GM21528 (cell line): ENCODE measurements at regions not wholly inside any gene's neighbourhood (a gene's known extent, or its start where the extent isn't known, plus 50 kb on each side); places are given as distances from the start of the nearest gene placed in this dataset.
"Not testable (repeated sequence)": the region's sequence is repeated elsewhere in the genome, so short reads cannot be mapped to it uniquely, and the experiment has no call there.

Source experiments
- ATAC-seq: cut with Tn5 transposase; IDR thresholded peaks from one replicate; pipeline ENCODE4 v1.9.1; 2021; ENCODE audit warnings: mild to moderate bottlenecking, moderate library complexity; ENCODE audit not compliant: unreplicated experiment, low FRiP score

GRCh38 chr20:48049171-48049570 is 263.9 kb upstream of the SULF2 start:
- ATAC-seq: no peak

GRCh38 chr20:48047447-48047846 is 262.2 kb upstream of the SULF2 start:
- ATAC-seq: no peak

- ATAC-seq: no peak
Measured at GRCh38 chr20:48042628-48043027, 257.3 kb upstream of the SULF2 start.

- no peak for ATAC-seq
Measured at GRCh38 chr20:48041078-48041780, 255.9 kb upstream of the SULF2 start.

- ATAC-seq: no peak
Measured at GRCh38 chr20:48040491-48040890, 255.2 kb upstream of the SULF2 start.

- no peak for ATAC-seq
Measured at GRCh38 chr20:48040051-48040450, 254.8 kb upstream of the SULF2 start.

- no peak for ATAC-seq
Measured at GRCh38 chr20:48039514-48039913, 254.2 kb upstream of the SULF2 start.

GRCh38 chr20:48038713-48039112 is 253.4 kb upstream of the SULF2 start:
- no peak for ATAC-seq

- ATAC-seq: not testable (repeated sequence)
Measured at GRCh38 chr20:48037798-48038197, 252.5 kb upstream of the SULF2 start.

- ATAC-seq: no peak
Measured at GRCh38 chr20:48035961-48036731, 250.9 kb upstream of the SULF2 start.

GRCh38 chr20:48034751-48035150 is 249.5 kb upstream of the SULF2 start:
- ATAC-seq: no peak

- not testable (repeated sequence) for ATAC-seq
Measured at GRCh38 chr20:48033005-48033404, 247.7 kb upstream of the SULF2 start.

- ATAC-seq: no peak
Measured at GRCh38 chr20:48031122-48031521, 245.8 kb upstream of the SULF2 start.

- ATAC-seq: no peak
Measured at GRCh38 chr20:48026981-48027592, 241.8 kb upstream of the SULF2 start.

- no peak for ATAC-seq
Measured at GRCh38 chr20:48025661-48026060, 240.4 kb upstream of the SULF2 start.

GRCh38 chr20:48025051-48025515 is 239.8 kb upstream of the SULF2 start:
- ATAC-seq: no peak

GRCh38 chr20:48024539-48024938 is 239.3 kb upstream of the SULF2 start:
- no peak for ATAC-seq

GRCh38 chr20:48020696-48021095 is 235.4 kb upstream of the SULF2 start:
- ATAC-seq: not testable (repeated sequence)

- ATAC-seq: no peak
Measured at GRCh38 chr20:48019940-48020339, 234.7 kb upstream of the SULF2 start.

GRCh38 chr20:48019496-48019895 is 234.2 kb upstream of the SULF2 start:
- no peak for ATAC-seq

- ATAC-seq: not testable (repeated sequence)
Measured at GRCh38 chr20:48018851-48019250, 233.6 kb upstream of the SULF2 start.
